Activated T-cell treated with anti-CD3 and anti-CD28 coated beads, Interleukin-2, amount 50 U/mL, for 72 hours (primary cell): ENCODE measurements at regions not wholly inside any gene's neighbourhood (a gene's known extent, or its start where the extent isn't known, plus 50 kb on each side); places are given as distances from the start of the nearest gene placed in this dataset.

Experiments used
- ATAC-seq, 2 donors: fragments of 150-1000 bp; cut with Tn5 transposase; replicated peaks in 1 of 2; 2 replicates each; pipeline ENCODE4 v1.10.0; 2021; ENCODE audit warnings: moderate library complexity in 2 of 2, mild to moderate bottlenecking in 1 of 2
- DNase-seq, 2 donors: peaks; one replicate each; pipeline ENCODE4 v3.0.0; 2021 to 2022; ENCODE audit warnings: mixed read lengths in 1 of 2
- H3K27ac Mint-ChIP-seq: one replicate; pipeline ENCODE4 v1.8.0; 2022; ENCODE audit warnings: mild to moderate bottlenecking, moderate library complexity, mixed read lengths
- H3K27me3 Mint-ChIP-seq: one replicate; pipeline ENCODE4 v1.8.0; 2022; ENCODE audit warnings: low read depth, mixed read lengths
- H3K36me3 Mint-ChIP-seq, 2 donors: one replicate each; pipeline ENCODE4 v1.8.0; 2022; ENCODE audit warnings: mixed read lengths in 2 of 2, mild to moderate bottlenecking in 1 of 2; ENCODE audit not compliant: insufficient read depth in 2 of 2
- H3K4me1 Mint-ChIP-seq: one replicate; pipeline ENCODE4 v1.8.0; 2022; ENCODE audit warnings: low read depth, mixed read lengths
- H3K4me3 Mint-ChIP-seq, 2 donors: one replicate each; pipeline ENCODE4 v1.8.0; 2022; ENCODE audit warnings: mild to moderate bottlenecking in 2 of 2, mixed read lengths in 2 of 2, moderate library complexity in 2 of 2
- H3K9me3 Mint-ChIP-seq, 2 donors: one replicate each; pipeline ENCODE4 v1.8.0; 2022; ENCODE audit warnings: mixed read lengths in 2 of 2

- no peak overlapping the region for H3K4me3 Mint-ChIP-seq
Measured at GRCh38 chr4:140298001-140298400, 75.4 kb upstream of the SCOC start.

GRCh38 chr4:140297221-140297570 is 76.2 kb upstream of the SCOC start:
- ATAC-seq (no peak), DNase-seq (no peak)
- Mint-ChIP-seq H3K27me3 (peaks cover 3% of the 10 kb centered on the region), H3K9me3 (no peaks in the 10 kb centered on the region), H3K4me3 (no peak overlapping the region), H3K27ac (no peak overlapping the region), H3K36me3 (no peaks in the 10 kb centered on the region), H3K4me1 (peaks cover 8% of the 10 kb centered on the region)

More at GRCh38 chr4:140298001-140298400, 75.4 kb upstream of the SCOC start:
- no peaks in the 10 kb centered on the region for H3K9me3 Mint-ChIP-seq
- no peak for ATAC-seq
- H3K36me3 Mint-ChIP-seq, result no peaks in the 10 kb centered on the region
- no peak overlapping the region for H3K27ac Mint-ChIP-seq
- no peak for DNase-seq
- H3K4me1 Mint-ChIP-seq, result peaks cover 8% of the 10 kb centered on the region
- peaks cover 7% of the 10 kb centered on the region for H3K27me3 Mint-ChIP-seq

GRCh38 chr4:140296335-140297220 is 76.9 kb upstream of the SCOC start:
- no peak overlapping the region for H3K4me3 Mint-ChIP-seq
- peaks cover 8% of the 10 kb centered on the region for H3K4me1 Mint-ChIP-seq
- H3K36me3 Mint-ChIP-seq, result no peaks in the 10 kb centered on the region
- DNase-seq (no peak), ATAC-seq (no peak)
- H3K9me3 Mint-ChIP-seq, result no peaks in the 10 kb centered on the region
- H3K27me3 Mint-ChIP-seq, result no peaks in the 10 kb centered on the region
- no peak overlapping the region for H3K27ac Mint-ChIP-seq

- H3K4me3 Mint-ChIP-seq, result no peak overlapping the region
- H3K27me3 Mint-ChIP-seq, result no peaks in the 10 kb centered on the region
- DNase-seq (no peak), ATAC-seq (no peak)
- H3K9me3 Mint-ChIP-seq, result no peaks in the 10 kb centered on the region
- no peaks in the 10 kb centered on the region for H3K36me3 Mint-ChIP-seq
- no peaks in the 10 kb centered on the region for H3K4me1 Mint-ChIP-seq
- no peak overlapping the region for H3K27ac Mint-ChIP-seq
Measured at GRCh38 chr4:140293979-140294378, 79.5 kb upstream of the SCOC start.

GRCh38 chr4:140291259-140291658 is 82.2 kb upstream of the SCOC start:
- Mint-ChIP-seq H3K27ac (no peak overlapping the region), H3K27me3 (no peaks in the 10 kb centered on the region), H3K4me1 (no peaks in the 10 kb centered on the region), H3K9me3 (no peaks in the 10 kb centered on the region), H3K4me3 (no peak overlapping the region), H3K36me3 (no peaks in the 10 kb centered on the region)
- DNase-seq (no peak), ATAC-seq (no peak)

- H3K36me3 Mint-ChIP-seq, result no peaks in the 10 kb centered on the region
- no peak overlapping the region for H3K4me3 Mint-ChIP-seq
- H3K9me3 Mint-ChIP-seq, result no peaks in the 10 kb centered on the region
- H3K27ac Mint-ChIP-seq, result no peak overlapping the region
- no peaks in the 10 kb centered on the region for H3K4me1 Mint-ChIP-seq
- no peak for DNase-seq
- ATAC-seq, result no peak
- no peaks in the 10 kb centered on the region for H3K27me3 Mint-ChIP-seq
Measured at GRCh38 chr4:140289486-140289885, 84.0 kb upstream of the SCOC start.

GRCh38 chr4:140286456-140286855 is 87.0 kb upstream of the SCOC start:
- Mint-ChIP-seq H3K27me3 (no peaks in the 10 kb centered on the region), H3K36me3 (no peaks in the 10 kb centered on the region), H3K9me3 (no peaks in the 10 kb centered on the region), H3K27ac (no peak overlapping the region), H3K4me3 (no peak overlapping the region), H3K4me1 (no peaks in the 10 kb centered on the region)
- DNase-seq (no peak), ATAC-seq (no peak)

- DNase-seq (no peak), ATAC-seq (no peak)
- no peaks in the 10 kb centered on the region for H3K9me3 Mint-ChIP-seq
- H3K27ac Mint-ChIP-seq, result no peak overlapping the region
- H3K4me3 Mint-ChIP-seq, result no peak overlapping the region
- H3K27me3 Mint-ChIP-seq, result peaks cover 6% of the 10 kb centered on the region
- no peaks in the 10 kb centered on the region for H3K36me3 Mint-ChIP-seq
- H3K4me1 Mint-ChIP-seq, result no peaks in the 10 kb centered on the region
Measured at GRCh38 chr4:140284456-140284855, 89.0 kb upstream of the SCOC start.

GRCh38 chr4:140281828-140282552 is 91.5 kb upstream of the SCOC start:
- no peak overlapping the region for H3K4me3 Mint-ChIP-seq
- peaks cover 0 to 2% of the 10 kb centered on the region in 2 donors for H3K9me3 Mint-ChIP-seq
- H3K4me1 Mint-ChIP-seq, result no peaks in the 10 kb centered on the region
- no peak overlapping the region for H3K27ac Mint-ChIP-seq
- peaks cover 0 to 2% of the 10 kb centered on the region in 2 donors for H3K36me3 Mint-ChIP-seq
- peaks cover 13% of the 10 kb centered on the region for H3K27me3 Mint-ChIP-seq
- no peak for ATAC-seq
- no peak for DNase-seq

GRCh38 chr4:140277576-140277975 is 95.9 kb upstream of the SCOC start:
- H3K36me3 Mint-ChIP-seq, result peaks cover 0 to 2% of the 10 kb centered on the region in 2 donors
- peaks cover 0 to 2% of the 10 kb centered on the region in 2 donors for H3K9me3 Mint-ChIP-seq
- H3K4me1 Mint-ChIP-seq, result no peaks in the 10 kb centered on the region
- no peak for DNase-seq
- H3K27ac Mint-ChIP-seq, result no peak overlapping the region
- no peak for ATAC-seq
- H3K4me3 Mint-ChIP-seq, result no peak overlapping the region
- peaks cover 13% of the 10 kb centered on the region for H3K27me3 Mint-ChIP-seq

GRCh38 chr4:140271553-140271952 is 101.9 kb upstream of the SCOC start:
- H3K9me3 Mint-ChIP-seq, result no peaks in the 10 kb centered on the region
- H3K4me1 Mint-ChIP-seq, result peaks cover 14% of the 10 kb centered on the region
- H3K36me3 Mint-ChIP-seq, result no peaks in the 10 kb centered on the region
- no peak overlapping the region for H3K4me3 Mint-ChIP-seq
- H3K27ac Mint-ChIP-seq, result no peak overlapping the region
- DNase-seq (no peak), ATAC-seq (no peak)
- peaks cover 12% of the 10 kb centered on the region for H3K27me3 Mint-ChIP-seq

- Mint-ChIP-seq H3K27ac (no peak overlapping the region), H3K9me3 (no peaks in the 10 kb centered on the region), H3K4me1 (peaks cover 16% of the 10 kb centered on the region), H3K27me3 (peaks cover 12% of the 10 kb centered on the region), H3K4me3 (no peak overlapping the region), H3K36me3 (no peaks in the 10 kb centered on the region)
- DNase-seq, result no peak
- no peak for ATAC-seq
Measured at GRCh38 chr4:140269369-140269768, 104.1 kb upstream of the SCOC start.

GRCh38 chr4:140268186-140268841 is 105.1 kb upstream of the SCOC start:
- peaks cover 15% of the 10 kb centered on the region for H3K27me3 Mint-ChIP-seq
- no peak overlapping the region for H3K27ac Mint-ChIP-seq
- H3K4me3 Mint-ChIP-seq, result no peak overlapping the region
- H3K4me1 Mint-ChIP-seq, result peaks cover 16% of the 10 kb centered on the region
- H3K9me3 Mint-ChIP-seq, result no peaks in the 10 kb centered on the region
- DNase-seq (no peak), ATAC-seq (no peak)
- H3K36me3 Mint-ChIP-seq, result no peaks in the 10 kb centered on the region
